ENCODE measurements at regions not wholly inside any gene's neighbourhood (a gene's known extent, or its start where the extent isn't known, plus 50 kb on each side); places are given as distances from the start of the nearest gene placed in this dataset.

DNA sequence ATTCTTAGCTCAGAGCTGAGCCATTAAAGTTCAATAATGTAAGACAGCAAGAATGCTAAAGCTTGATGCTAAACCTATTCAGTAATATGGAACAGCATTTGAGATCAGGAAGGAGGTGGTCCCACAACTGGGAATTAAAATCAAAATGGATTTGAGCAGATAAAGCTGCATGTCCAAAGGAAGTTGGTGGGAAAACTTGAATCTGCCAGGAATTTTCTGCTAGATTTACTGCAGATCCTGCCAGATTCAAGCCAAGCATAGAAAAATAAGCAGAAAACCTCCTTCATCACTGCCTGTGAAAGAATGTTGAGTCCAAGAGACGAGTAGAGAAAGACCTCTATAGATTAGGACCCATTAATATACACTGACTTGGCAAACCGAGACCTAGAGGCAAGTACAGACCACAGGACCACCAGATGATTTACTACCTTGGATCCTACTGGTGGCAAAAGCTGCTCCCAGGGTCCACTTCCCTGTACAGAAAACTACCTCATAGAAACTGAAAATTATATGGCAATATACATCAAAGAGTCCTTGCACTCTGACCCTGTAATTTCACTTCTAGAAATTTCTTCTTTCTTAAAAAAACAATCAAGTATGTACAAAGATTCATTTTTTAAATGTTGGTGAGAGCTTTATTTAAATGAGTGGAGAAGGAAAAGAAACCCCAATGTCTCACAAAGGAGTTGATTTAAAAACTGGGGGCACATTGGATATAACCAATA is 263.2 kb downstream of the DAD1 start:
- TF ChIP-seq, protein P1, sequence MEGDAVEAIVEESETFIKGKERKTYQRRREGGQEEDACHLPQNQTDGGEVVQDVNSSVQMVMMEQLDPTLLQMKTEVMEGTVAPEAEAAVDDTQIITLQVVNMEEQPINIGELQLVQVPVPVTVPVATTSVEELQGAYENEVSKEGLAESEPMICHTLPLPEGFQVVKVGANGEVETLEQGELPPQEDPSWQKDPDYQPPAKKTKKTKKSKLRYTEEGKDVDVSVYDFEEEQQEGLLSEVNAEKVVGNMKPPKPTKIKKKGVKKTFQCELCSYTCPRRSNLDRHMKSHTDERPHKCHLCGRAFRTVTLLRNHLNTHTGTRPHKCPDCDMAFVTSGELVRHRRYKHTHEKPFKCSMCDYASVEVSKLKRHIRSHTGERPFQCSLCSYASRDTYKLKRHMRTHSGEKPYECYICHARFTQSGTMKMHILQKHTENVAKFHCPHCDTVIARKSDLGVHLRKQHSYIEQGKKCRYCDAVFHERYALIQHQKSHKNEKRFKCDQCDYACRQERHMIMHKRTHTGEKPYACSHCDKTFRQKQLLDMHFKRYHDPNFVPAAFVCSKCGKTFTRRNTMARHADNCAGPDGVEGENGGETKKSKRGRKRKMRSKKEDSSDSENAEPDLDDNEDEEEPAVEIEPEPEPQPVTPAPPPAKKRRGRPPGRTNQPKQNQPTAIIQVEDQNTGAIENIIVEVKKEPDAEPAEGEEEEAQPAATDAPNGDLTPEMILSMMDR (conservative IDR thresholded peaks at IDR 0.05 in 1 of 2, IDR thresholded peaks at IDR 0.05 in 1 of 2; ENCODE audit: extremely low read depth in 1 of 2, insufficient read depth in 1 of 2, low read depth in 1 of 2, low read length in 2 of 2): no peak
- TF ChIP-seq EZH2 (IDR thresholded peaks at IDR 0.05; ENCODE audit: borderline replicate concordance, low read length): no peak
